Lower lobe of right lung (tissue), 2 donors: ENCODE measurements at regions not wholly inside any gene's neighbourhood (a gene's known extent, or its start where the extent isn't known, plus 50 kb on each side); places are given as distances from the start of the nearest gene placed in this dataset.

Experiments used
- ATAC-seq, 2 donors: fragments of 200-7000 bp; cut with Tn5 transposase; one replicate each; pipeline ENCODE4 v1.9.1; 2020 to 2022; ENCODE audit warnings: mild to moderate bottlenecking in 2 of 2, moderate library complexity in 2 of 2
- DNase-seq: peaks from one replicate; pipeline ENCODE4 v3.0.0-alpha.2; 2020
- H3K27ac ChIP-seq: fragments of 200-600 bp; one replicate; pipeline ENCODE4 v1.8.0; 2022
- H3K27me3 ChIP-seq: fragments of 200-600 bp; one replicate; pipeline ENCODE4 v1.8.0; 2022; ENCODE audit warnings: low read depth
- H3K36me3 ChIP-seq: fragments of 200-600 bp; one replicate; pipeline ENCODE4 v1.8.0; 2022; ENCODE audit warnings: mild to moderate bottlenecking
- H3K4me1 ChIP-seq: fragments of 200-600 bp; one replicate; pipeline ENCODE4 v1.8.0; 2022
- H3K4me3 ChIP-seq: fragments of 200-600 bp; one replicate; pipeline ENCODE4 v1.8.0; 2022; ENCODE audit warnings: mild to moderate bottlenecking
- H3K9me3 ChIP-seq: fragments of 200-600 bp; one replicate; pipeline ENCODE4 v1.8.0; 2022
- CTCF ChIP-seq: fragments of 200-600 bp; IDR thresholded peaks from one replicate; pipeline ENCODE4 v1.8.0; 2022; ENCODE audit warnings: antibody characterized with exemption, mild to moderate bottlenecking
- intact Hi-C: fragments of 100-400 bp; cut with DNase I; formaldehyde crosslinking; loops from one replicate; pipeline ENCODE4 v1.11.0; 2022
- donor health status: DM: no; HTN: yes; CAD: no; lungs with severe emphysema.

GRCh38 chr4:32625687-32626337 lies 1905.6 kb downstream of the PCDH7 start:
- no peak for TF ChIP-seq CTCF
- ATAC-seq (no peak), DNase-seq (no peak)
- intact Hi-C loops = no loop called here
- no peak overlapping the region for H3K4me3 ChIP-seq
- H3K27ac ChIP-seq = no peak overlapping the region
- no peaks in the 10 kb centered on the region for H3K36me3 ChIP-seq
- H3K27me3 ChIP-seq = no peaks in the 10 kb centered on the region
- peaks cover 6% of the 10 kb centered on the region for H3K9me3 ChIP-seq
- no peaks in the 10 kb centered on the region for H3K4me1 ChIP-seq

- Histone ChIP-seq H3K27ac (no peak overlapping the region), H3K9me3 (peaks cover 6% of the 10 kb centered on the region), H3K4me3 (no peak overlapping the region), H3K4me1 (no peaks in the 10 kb centered on the region), H3K36me3 (no peaks in the 10 kb centered on the region), H3K27me3 (no peaks in the 10 kb centered on the region)
- no peak for DNase-seq
- no peak for TF ChIP-seq CTCF
- ATAC-seq = no peak
- intact Hi-C loops = no loop called here
These were observed 1911.7 kb downstream of the PCDH7 start for GRCh38 chr4:32631831-32632230.

GRCh38 chr4:32633421-32633820 lies 1913.3 kb downstream of the PCDH7 start:
- DNase-seq (no peak), ATAC-seq (no peak)
- Histone ChIP-seq H3K4me3 (no peak overlapping the region), H3K27me3 (no peaks in the 10 kb centered on the region), H3K36me3 (no peaks in the 10 kb centered on the region), H3K4me1 (no peaks in the 10 kb centered on the region), H3K9me3 (peaks cover 6% of the 10 kb centered on the region), H3K27ac (no peak overlapping the region)
- no peak for TF ChIP-seq CTCF
- intact Hi-C loops = no loop called here

GRCh38 chr4:32645653-32646052 lies 1925.5 kb downstream of the PCDH7 start:
- Histone ChIP-seq H3K4me1 (no peaks in the 10 kb centered on the region), H3K36me3 (no peaks in the 10 kb centered on the region), H3K27ac (no peak overlapping the region), H3K4me3 (no peak overlapping the region), H3K9me3 (peaks cover 4% of the 10 kb centered on the region), H3K27me3 (no peaks in the 10 kb centered on the region)
- no peak for DNase-seq
- intact Hi-C loops = no loop called here
- ATAC-seq = no peak
- no peak for TF ChIP-seq CTCF

GRCh38 chr4:32658019-32658418 lies 1937.8 kb downstream of the PCDH7 start:
- no peak for DNase-seq
- TF ChIP-seq CTCF = no peak
- Histone ChIP-seq H3K36me3 (no peaks in the 10 kb centered on the region), H3K4me3 (no peak overlapping the region), H3K9me3 (no peaks in the 10 kb centered on the region), H3K27ac (no peak overlapping the region), H3K4me1 (no peaks in the 10 kb centered on the region), H3K27me3 (no peaks in the 10 kb centered on the region)
- ATAC-seq = no peak
- intact Hi-C loops = no loop called here
